ENCODE measurements at regions not wholly inside any gene's neighbourhood (a gene's known extent, or its start where the extent isn't known, plus 50 kb on each side); places are given as distances from the start of the nearest gene placed in this dataset.

GRCh38 chr3:139286241-139286640 is 57.6 kb upstream of the MRPS22 start:
- no peak for FAIRE-seq
- no peaks in the 10 kb centered on the region for H3K27me3 ChIP-seq (ENCODE audit: control insufficient read depth, insufficient read depth, low read length)
- no peaks in the 10 kb centered on the region for H3K9me3 ChIP-seq (ENCODE audit: control insufficient read depth in 2 of 3, insufficient read depth in 1 of 3, low read length in 3 of 3)
- no peak overlapping the region for H3K27ac ChIP-seq (ENCODE audit: low read depth in 2 of 2, low read length in 2 of 2)
- H3K36me3 ChIP-seq (ENCODE audit: control insufficient read depth in 2 of 3, insufficient read depth in 3 of 3, low read length in 3 of 3) = no peaks in the 10 kb centered on the region
- DNase-seq = no peak
- intact Hi-C loops (cut with DNase I) = no loop called here
- no peaks in the 10 kb centered on the region for H3K4me1 ChIP-seq (ENCODE audit: control insufficient read depth in 2 of 3, insufficient read depth in 2 of 3, low read depth in 1 of 3, low read length in 3 of 3)
- no peak overlapping the region for H3K4me3 ChIP-seq (ENCODE audit: low read length in 3 of 3)
- no peak for TF ChIP-seq CTCF (IDR thresholded peaks at IDR 0.05; ENCODE audit: borderline replicate concordance, extremely low read depth, insufficient read depth)
- H3K9ac ChIP-seq (ENCODE audit: low read length in 3 of 3) = no peak overlapping the region

- Histone ChIP-seq H3K27me3 (ENCODE audit: control insufficient read depth, insufficient read depth, low read length) (no peaks in the 10 kb centered on the region), H3K4me3 (ENCODE audit: low read length in 3 of 3) (no peak overlapping the region), H3K36me3 (ENCODE audit: control insufficient read depth in 2 of 3, insufficient read depth in 3 of 3, low read length in 3 of 3) (no peaks in the 10 kb centered on the region), H3K4me1 (ENCODE audit: control insufficient read depth in 2 of 3, insufficient read depth in 2 of 3, low read depth in 1 of 3, low read length in 3 of 3) (no peaks in the 10 kb centered on the region), H3K9ac (ENCODE audit: low read length in 3 of 3) (no peak overlapping the region), H3K27ac (ENCODE audit: low read depth in 2 of 2, low read length in 2 of 2) (no peak overlapping the region), H3K9me3 (ENCODE audit: control insufficient read depth in 2 of 3, insufficient read depth in 1 of 3, low read length in 3 of 3) (no peaks in the 10 kb centered on the region)
- no peak for TF ChIP-seq CTCF (IDR thresholded peaks at IDR 0.05; ENCODE audit: borderline replicate concordance, extremely low read depth, insufficient read depth)
- no peak for FAIRE-seq
- no peak for DNase-seq
- intact Hi-C loops (cut with DNase I) = no loop called here
Measured at GRCh38 chr3:139286825-139287224, 57.0 kb upstream of the MRPS22 start.

- no peak for FAIRE-seq
- no peaks in the 10 kb centered on the region for H3K27me3 ChIP-seq (ENCODE audit: control insufficient read depth, insufficient read depth, low read length)
- H3K9ac ChIP-seq (ENCODE audit: low read length in 3 of 3) = no peak overlapping the region
- no peak overlapping the region for H3K4me3 ChIP-seq (ENCODE audit: low read length in 3 of 3)
- H3K4me1 ChIP-seq (ENCODE audit: control insufficient read depth in 2 of 3, insufficient read depth in 2 of 3, low read depth in 1 of 3, low read length in 3 of 3) = no peaks in the 10 kb centered on the region
- no peaks in the 10 kb centered on the region for H3K36me3 ChIP-seq (ENCODE audit: control insufficient read depth in 2 of 3, insufficient read depth in 3 of 3, low read length in 3 of 3)
- no peak for TF ChIP-seq CTCF (IDR thresholded peaks at IDR 0.05; ENCODE audit: borderline replicate concordance, extremely low read depth, insufficient read depth)
- intact Hi-C loops (cut with DNase I) = no loop called here
- H3K27ac ChIP-seq (ENCODE audit: low read depth in 2 of 2, low read length in 2 of 2) = no peak overlapping the region
- no peak for DNase-seq
- no peaks in the 10 kb centered on the region for H3K9me3 ChIP-seq (ENCODE audit: control insufficient read depth in 2 of 3, insufficient read depth in 1 of 3, low read length in 3 of 3)
Measured at GRCh38 chr3:139287557-139287956, 56.3 kb upstream of the MRPS22 start.

GRCh38 chr3:139288266-139288821 is 55.5 kb upstream of the MRPS22 start:
- Histone ChIP-seq H3K4me1 (ENCODE audit: control insufficient read depth in 2 of 3, insufficient read depth in 2 of 3, low read depth in 1 of 3, low read length in 3 of 3) (no peaks in the 10 kb centered on the region), H3K27ac (ENCODE audit: low read depth in 2 of 2, low read length in 2 of 2) (no peak overlapping the region), H3K36me3 (ENCODE audit: control insufficient read depth in 2 of 3, insufficient read depth in 3 of 3, low read length in 3 of 3) (no peaks in the 10 kb centered on the region), H3K27me3 (ENCODE audit: control insufficient read depth, insufficient read depth, low read length) (no peaks in the 10 kb centered on the region), H3K4me3 (ENCODE audit: low read length in 3 of 3) (no peak overlapping the region), H3K9me3 (ENCODE audit: control insufficient read depth in 2 of 3, insufficient read depth in 1 of 3, low read length in 3 of 3) (no peaks in the 10 kb centered on the region), H3K9ac (ENCODE audit: low read length in 3 of 3) (no peak overlapping the region)
- DNase-seq (peak in 3 of 5 donors; percentile 12 to 23 (median 20)), FAIRE-seq (no peak)
- TF ChIP-seq CTCF (IDR thresholded peaks at IDR 0.05; ENCODE audit: borderline replicate concordance, extremely low read depth, insufficient read depth) = no peak
- intact Hi-C loops (cut with DNase I) = no loop called here

Data from kidney (tissue), 13 donors.